ENCODE measurements at regions not wholly inside any gene's neighbourhood (a gene's known extent, or its start where the extent isn't known, plus 50 kb on each side); places are given as distances from the start of the nearest gene placed in this dataset.

GRCh38 chr9:13734601-13735000, 455.1 kb upstream of the MPDZ start:
- TF ChIP-seq POLR2AphosphoS5 (IDR thresholded peaks at IDR 0.05; ENCODE audit: low read depth, low read length) (no peak), POLR2A (IDR thresholded peaks at IDR 0.05; ENCODE audit: low read depth, low read length) (no peak), TAF1 (IDR thresholded peaks at IDR 0.05; ENCODE audit: borderline replicate concordance, low read depth, low read length) (no peak)

Data from GM12892 (cell line).